HG03039 (cell line): ENCODE measurements at regions not wholly inside any gene's neighbourhood (a gene's known extent, or its start where the extent isn't known, plus 50 kb on each side); places are given as distances from the start of the nearest gene placed in this dataset.

Experiments used
- ATAC-seq: cut with Tn5 transposase; IDR thresholded peaks from one replicate; pipeline ENCODE4 v1.9.1; 2021; ENCODE audit warnings: mild to moderate bottlenecking, moderate library complexity; ENCODE audit not compliant: unreplicated experiment

DNA sequence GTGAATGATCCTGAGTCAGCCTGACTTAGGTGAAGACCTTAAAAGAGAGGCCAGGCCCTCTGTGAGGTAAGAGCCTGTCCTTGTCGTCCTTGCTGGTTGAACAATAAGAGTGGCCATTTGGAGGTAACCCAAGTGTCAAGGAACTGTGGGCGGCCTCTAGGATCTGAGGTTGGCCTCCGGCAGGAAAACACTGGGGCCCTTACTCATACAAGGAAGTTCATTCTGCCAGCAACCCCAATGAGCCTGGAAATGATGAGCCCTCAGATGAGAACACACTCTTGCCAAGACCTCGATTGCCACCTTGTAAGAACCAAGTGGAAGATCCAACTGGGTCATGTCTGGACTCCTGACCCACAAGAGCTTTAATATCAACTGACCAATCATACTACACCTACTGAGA is 95.5 kb upstream of the LRATD1 start:
- no peak for ATAC-seq

DNA sequence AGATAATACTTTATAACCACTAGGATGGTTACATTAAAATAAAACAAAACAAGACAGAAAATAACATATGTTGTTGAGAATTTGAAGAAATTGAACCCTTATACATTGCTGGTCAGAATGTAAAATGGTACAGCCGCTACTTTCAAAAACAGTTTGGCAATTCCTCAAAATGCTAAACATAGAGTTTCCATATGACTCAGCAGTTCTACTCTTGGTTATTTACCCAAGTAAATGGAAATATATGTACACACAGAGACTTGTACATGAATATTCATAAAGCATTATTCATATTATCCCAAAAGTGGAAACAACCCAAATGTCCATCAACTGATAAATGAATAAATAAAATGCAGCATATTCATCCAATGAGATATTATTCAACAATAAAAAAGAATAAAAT is 92.5 kb upstream of the LRATD1 start:
- ATAC-seq: no peak

DNA sequence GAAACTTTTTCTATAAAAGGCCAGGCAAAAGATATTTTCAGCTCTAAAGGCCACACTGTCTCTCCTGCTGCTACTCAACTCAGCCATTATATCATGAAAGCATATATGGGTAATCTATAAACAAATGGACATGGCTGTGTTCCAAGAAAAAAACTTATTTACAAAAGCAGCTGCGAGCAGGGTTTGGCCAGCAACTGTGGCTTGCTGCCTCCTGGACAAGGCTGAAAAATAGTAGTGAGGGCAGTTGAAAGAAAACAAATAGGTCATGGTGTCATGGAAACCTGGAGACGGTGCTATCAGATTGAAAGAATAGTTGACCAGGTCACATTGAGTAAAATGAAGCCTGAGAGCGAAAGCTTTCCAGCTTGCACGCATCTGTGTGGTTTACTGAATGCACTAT is 89.2 kb upstream of the LRATD1 start:
- no peak for ATAC-seq

DNA sequence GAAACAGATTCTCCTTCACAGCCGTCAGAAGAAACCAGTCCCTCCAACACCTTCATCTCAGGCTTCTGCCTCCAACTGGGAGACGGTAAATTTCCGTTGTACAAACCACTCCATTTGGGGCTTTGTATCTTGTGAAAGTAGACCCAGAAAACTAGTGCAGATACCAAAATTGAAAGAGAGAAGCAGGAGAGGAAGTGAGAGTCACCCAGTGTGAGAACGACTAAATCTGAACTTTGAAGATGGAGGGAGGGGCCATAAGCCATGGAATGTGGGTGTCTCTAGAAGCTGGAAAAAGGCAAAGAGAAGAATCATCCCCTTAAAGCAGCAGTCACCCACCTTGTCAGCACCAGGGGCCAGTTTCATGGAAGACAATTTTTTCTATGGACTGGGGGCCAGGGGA is 88.3 kb upstream of the LRATD1 start:
- ATAC-seq: no peak

DNA sequence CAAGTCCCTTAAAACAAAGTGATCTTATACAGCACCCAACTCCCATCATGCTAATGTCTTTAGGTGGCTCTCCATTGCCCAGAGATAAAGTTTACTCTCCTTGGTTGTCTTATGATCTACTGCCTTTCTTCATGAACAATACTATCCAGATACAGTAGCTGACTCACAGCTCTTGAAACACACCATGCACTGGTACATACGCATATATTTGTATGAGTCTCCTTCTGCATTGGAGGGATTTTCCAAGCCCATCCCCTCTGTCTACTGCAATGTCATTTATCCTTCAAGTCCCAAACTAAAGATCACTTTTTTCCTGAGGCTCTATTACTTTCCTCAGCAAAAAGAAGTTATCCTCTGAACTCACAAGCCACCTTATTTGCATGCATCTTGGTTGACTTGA is 84.7 kb upstream of the LRATD1 start:
- ATAC-seq: no peak

DNA sequence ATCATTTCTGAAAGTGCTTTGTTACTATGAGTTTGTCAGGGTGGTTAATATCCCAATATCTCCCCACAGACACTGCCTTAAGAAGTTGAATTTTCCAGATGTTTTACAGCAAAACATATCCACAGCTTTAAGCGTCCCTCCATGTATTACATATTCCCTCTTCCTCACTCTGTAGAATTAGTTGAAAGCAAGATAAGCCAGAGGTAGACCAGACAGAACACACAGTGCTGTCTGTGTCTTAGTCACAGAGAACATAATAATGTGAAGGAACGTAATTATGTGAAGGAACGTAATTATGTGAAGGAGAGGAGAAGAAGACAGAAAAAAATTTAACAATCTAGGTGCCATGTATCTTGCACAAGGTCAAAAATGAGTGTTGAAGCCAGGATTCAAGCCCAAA is 81.9 kb upstream of the LRATD1 start:
- no peak for ATAC-seq

DNA sequence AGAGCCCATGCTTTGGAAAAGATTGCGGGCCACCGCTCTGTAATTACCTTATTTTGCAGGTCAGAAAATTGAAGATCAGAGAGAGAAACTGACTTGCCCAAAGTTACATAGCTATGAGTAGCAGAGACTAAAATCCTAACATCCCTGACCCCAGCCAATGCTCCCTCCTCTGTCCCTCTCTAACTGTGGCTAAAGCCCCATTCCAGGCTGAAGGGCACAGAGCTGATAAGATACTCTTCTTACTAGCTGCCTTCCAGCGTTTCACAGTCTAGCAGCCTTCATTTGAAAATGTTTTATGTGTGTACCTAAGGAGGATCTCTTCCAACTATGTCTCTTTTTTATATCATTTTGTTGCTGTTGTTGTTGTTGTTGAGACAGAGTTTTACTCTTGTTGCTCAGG is 81.4 kb upstream of the LRATD1 start:
- no peak for ATAC-seq

DNA sequence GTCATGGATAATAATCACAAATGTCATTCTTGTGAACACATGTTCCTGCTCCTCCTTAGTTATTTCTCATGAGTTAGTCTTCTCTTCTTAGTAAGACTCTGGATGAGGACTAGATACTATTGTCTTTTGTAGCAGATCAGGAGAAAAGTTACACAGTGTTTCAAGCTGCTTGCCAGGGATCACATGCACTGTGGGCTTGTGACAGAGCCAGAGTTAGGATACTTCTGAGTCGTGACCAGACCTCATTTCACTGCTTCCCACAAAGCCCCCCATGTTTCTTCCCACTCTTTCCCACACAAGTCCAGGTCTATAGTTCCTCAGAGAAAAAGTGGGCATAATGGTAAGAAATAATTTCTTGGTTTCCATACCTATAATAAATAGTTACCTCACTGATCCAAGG is 80.2 kb upstream of the LRATD1 start:
- no peak for ATAC-seq

DNA sequence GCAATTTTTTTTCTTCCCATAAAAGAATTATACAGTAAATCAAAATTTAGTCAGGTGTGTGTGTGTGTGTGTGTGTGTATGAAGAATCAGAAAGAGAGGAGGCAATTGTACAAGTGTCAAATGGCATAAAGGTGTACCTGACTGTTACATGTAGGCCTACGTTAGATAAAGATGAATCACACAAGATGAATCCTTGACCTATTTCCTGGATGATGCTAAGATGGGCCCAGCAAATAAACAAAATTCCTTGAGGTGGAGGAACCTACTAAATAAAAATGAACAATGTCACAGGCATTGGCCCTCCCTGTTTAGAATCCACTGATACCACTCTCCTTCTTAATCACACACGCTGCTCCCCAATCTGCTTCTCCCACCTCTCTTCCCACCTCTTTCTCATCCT is 79.7 kb upstream of the LRATD1 start:
- ATAC-seq: no peak

DNA sequence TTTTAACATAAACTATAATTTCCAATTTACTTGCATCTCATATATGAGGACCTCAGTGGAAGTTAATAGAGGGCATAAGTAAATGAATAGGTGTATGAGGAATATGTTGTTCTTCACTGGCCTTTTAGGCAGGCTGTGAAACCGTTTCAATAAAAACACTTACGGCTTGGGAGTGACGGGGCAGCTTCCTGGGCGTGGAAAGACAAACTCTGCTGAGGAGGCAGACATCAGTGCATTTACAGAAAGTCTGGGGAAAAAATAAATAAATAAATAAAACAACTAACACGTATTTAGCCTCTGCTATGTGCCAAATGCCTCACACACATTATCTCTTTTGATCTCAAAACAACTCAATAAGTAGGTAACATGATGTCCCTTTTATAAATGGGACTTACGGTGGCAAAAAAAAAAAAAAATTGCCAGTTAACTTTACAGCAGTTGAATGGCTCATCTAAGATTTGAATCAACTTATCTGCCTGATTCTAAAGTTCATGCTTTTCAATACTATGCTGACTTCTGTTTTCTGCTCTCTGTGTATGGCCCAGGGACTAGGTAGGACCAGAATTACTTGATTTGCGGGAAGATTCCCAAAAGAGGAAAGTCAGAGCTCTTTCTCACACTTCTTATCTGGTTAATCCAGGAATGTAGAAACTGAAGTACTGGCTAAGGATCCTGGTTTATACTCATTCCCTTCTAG is 77.5 kb upstream of the LRATD1 start:
- ATAC-seq: no peak

DNA sequence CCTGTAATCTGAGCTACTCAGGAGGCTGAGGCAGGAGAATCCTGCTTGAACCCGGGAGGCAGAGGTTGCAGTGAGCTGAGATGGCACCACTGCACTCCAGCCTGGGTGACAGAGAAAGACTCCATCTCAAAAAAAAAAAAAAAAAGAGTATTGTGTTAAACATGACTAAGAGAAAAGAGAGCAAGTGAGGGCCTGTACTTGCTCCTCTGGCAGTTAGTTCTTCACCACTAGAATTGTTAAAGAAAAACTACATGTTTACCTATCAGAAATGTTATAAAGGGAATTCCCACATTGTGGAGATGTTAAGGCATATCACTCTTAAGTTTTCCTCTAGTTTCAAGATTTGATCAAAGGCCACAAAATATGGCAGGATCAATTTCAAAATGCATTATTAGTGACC is 75.4 kb upstream of the LRATD1 start:
- ATAC-seq: no peak

DNA sequence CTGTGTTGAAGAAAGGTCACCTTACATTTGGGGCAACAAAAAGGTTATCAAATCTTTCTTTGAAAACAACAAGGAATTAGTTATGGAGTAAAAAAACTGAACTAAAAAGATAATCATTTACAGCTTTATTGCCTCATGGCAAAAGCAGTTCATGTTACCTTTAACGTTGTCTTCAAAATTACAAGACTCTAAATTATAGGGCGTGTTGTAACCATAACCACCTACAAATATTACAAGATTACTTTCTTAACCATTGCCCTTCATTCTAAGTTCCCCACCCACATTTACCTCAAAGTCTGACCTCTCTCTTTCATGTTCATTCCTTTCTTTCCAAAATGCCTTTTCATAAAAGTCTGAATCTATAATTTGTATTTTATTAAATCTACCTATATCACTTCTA is 74.6 kb upstream of the LRATD1 start:
- ATAC-seq: no peak

DNA sequence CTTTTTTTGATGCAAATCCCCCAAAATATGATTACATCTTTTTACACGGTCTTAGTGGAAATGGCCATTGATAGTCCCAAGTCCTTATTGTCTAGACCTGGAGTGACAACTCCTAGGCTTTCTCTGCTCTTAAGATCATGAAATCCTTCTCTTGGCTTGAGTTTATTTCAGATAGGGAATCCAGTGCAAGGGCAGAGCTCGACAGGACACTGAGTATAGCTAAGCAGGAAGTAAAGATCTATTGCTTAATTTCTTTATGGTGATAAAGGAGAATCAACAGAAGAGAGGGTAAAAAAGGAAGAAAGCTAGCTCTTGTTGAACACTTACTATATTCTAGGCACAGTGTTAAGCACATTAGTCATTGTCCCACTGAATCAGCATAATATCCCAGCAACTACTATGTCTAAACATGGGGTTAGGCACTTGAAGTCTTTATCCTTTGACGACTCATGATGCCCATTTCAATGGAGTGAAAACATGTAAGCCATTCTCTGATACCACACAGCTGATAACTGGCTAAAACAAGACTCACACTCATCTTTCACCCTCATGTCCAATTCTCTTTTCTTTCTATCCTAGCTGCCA is 74.1 kb upstream of the LRATD1 start:
- no peak for ATAC-seq

DNA sequence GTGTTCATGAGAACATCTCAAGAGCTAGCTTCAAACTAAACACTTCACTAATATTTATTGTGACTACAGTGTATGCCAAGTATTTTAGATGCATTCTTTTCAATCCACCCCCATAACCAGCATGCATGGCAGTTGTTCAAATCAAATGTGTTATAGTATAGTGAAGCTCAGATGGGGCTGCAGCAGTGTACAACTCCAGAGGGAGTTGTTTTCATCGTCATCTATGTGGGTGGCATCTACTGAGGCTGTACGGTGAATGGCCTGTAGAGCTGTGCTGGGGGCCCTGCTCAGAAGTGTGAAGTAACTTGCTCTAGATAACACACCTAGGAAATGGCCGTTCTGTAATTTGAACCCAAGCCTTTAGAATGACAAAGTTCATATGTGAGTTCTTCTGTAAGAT is 71.8 kb upstream of the LRATD1 start:
- no peak for ATAC-seq

DNA sequence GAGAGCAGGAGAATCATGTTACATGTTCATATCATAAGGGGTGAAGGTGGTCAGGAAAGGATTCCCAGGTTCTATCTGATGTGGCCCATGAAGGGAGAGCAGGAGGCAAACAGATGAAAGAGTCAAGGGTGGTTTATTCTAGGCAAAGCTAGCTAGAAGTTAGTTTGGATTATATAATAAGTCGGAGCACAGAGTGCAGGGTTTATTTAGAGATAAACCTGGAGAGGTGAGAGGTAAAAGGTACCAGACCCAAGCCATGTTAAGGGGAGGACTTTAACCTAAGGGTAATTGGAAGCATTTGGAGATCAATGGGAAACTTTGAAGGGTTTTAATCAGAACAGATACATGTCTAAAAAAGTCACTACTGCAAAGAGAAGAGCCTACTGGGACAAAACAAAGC is 69.2 kb upstream of the LRATD1 start:
- ATAC-seq: no peak

DNA sequence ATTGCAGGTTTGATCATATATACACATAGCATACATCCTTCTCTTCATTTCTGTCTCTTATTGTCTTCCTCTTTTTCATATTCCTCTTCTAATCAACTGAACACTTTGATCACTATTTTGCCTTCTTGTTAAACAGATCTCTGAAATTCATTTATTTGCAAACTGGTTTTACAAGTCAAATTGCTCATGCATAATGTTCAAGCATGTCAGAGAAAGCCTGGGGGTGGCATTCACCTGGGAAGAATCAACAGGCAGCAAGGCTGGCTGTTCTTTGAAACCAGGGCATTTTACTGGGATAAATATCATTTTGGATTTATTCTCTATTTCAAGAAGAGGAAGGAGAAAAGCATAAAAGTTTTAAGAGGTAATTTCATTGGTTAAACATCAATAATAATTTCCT is 66.9 kb upstream of the LRATD1 start:
- no peak for ATAC-seq

DNA sequence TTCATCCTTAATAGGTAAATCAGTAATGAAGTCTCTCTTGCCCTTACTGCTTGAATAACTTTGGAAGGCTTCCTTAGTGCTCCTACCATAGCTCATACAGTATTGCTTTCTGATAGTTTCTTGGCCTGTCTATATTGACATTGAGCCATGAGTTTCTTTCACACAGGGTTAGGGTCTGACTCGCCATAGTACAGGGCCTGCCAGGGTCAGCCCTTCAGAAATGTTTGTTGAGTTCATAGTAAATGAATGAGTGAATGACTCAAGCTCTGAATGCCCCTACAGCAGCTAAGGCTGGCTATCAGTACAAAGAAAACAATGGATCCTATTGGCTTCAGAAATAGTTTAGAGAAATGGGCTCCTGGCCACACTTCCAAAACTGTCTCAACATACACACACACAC is 65.0 kb upstream of the LRATD1 start:
- no peak for ATAC-seq

DNA sequence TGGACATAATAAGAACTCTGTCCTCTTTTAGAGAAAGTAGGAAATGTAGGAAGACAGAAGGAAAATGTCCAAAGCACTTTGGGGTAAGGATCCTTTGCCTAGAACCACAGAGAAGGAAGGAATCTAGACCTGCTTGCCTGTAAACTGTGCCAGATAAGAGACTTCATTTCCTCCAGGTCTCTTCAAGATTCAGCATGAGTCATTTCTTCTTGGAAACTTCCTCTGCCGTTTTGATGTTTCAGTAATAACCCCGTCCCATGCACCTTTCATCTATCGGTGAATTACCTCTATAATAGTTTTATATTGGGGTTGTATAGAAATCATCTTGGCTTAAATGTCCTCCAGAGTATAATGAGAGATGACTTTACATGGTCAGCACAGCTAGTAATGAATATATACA is 63.2 kb upstream of the LRATD1 start:
- no peak for ATAC-seq

DNA sequence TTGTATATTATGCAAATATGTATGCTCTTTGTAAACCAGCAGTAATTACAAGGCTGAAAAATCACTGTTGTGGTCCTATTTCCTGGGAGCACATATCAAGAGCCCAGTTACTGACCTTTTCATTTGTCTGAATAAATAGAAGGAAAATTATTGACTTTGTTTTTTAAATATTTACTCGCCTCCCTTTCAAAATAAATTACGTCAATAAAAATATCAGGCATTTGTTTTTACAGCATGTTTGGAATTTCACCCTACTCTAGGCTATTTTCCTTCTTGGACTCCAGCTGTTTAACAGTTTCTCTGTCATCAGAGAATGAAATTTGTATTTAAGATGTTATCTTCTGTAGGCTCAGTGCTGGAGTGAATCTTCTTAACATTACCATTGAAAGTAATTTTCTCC is 59.9 kb upstream of the LRATD1 start:
- no peak for ATAC-seq

DNA sequence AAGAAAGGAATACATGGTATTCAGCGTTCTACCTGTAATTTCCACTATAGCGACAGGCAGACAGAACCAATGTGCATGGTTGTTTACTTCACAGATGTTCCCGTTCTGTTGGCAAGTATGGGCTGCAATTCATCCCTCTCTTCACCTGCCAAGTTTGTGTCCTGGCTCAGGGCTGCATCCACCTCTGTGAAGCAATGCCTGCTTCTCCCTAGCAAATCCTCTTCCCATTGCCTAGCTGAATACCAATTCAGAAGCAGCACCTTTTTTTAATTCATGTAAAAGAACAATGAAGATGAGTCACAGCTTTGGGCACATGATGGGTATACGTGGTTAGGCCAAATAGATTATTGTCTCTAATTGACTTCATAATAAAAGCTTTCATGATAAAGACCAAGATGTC is 54.7 kb upstream of the LRATD1 start:
- no peak for ATAC-seq
